Osteocyte (in vitro differentiated cells): ENCODE measurements at regions not wholly inside any gene's neighbourhood (a gene's known extent, or its start where the extent isn't known, plus 50 kb on each side); places are given as distances from the start of the nearest gene placed in this dataset.

ENCODE experiments used
- DNase-seq: peaks from one replicate; pipeline ENCODE4 v3.0.0; 2021; ENCODE audit warnings: mixed read lengths; ENCODE audit not compliant: unreplicated experiment; ENCODE audit errors: extremely low spot score
- H3K27ac Mint-ChIP-seq: one replicate; pipeline ENCODE4 v1.8.0; 2021; ENCODE audit warnings: mild to moderate bottlenecking, mixed read lengths; ENCODE audit not compliant: unreplicated experiment
- H3K27me3 Mint-ChIP-seq: one replicate; pipeline ENCODE4 v1.8.0; 2021; ENCODE audit warnings: mixed read lengths; ENCODE audit not compliant: unreplicated experiment
- H3K36me3 Mint-ChIP-seq: one replicate; pipeline ENCODE4 v1.8.0; 2021; ENCODE audit warnings: mixed read lengths; ENCODE audit not compliant: unreplicated experiment
- H3K4me1 Mint-ChIP-seq: one replicate; pipeline ENCODE4 v1.8.0; 2021; ENCODE audit warnings: mixed read lengths; ENCODE audit not compliant: unreplicated experiment
- H3K4me3 Mint-ChIP-seq: one replicate; pipeline ENCODE4 v1.8.0; 2021; ENCODE audit warnings: mild to moderate bottlenecking, moderate library complexity, mixed read lengths; ENCODE audit not compliant: unreplicated experiment
- H3K9me3 Mint-ChIP-seq: one replicate; pipeline ENCODE4 v1.8.0; 2021; ENCODE audit warnings: mixed read lengths; ENCODE audit not compliant: unreplicated experiment
- CTCF ChIP-seq: fragments of 200-600 bp; sonication (generic); IDR thresholded peaks from 2 replicates; pipeline ENCODE4 v1.5.0; 2021; ENCODE audit warnings: antibody characterized with exemption, mild to moderate bottlenecking, moderate library complexity

- H3K27ac Mint-ChIP-seq = no peak overlapping the region
- H3K36me3 Mint-ChIP-seq = no peaks in the 10 kb centered on the region
- peaks cover 5% of the 10 kb centered on the region for H3K4me1 Mint-ChIP-seq
- DNase-seq = no peak
- no peak for TF ChIP-seq CTCF
- H3K27me3 Mint-ChIP-seq = no peaks in the 10 kb centered on the region
- no peak overlapping the region for H3K4me3 Mint-ChIP-seq
- H3K9me3 Mint-ChIP-seq = no peaks in the 10 kb centered on the region
These were observed 149.0 kb upstream of the C1orf87 start for GRCh38 chr1:60222360-60223115.

- Mint-ChIP-seq H3K27ac (no peak overlapping the region), H3K27me3 (no peaks in the 10 kb centered on the region), H3K4me3 (no peak overlapping the region), H3K36me3 (peaks cover 3% of the 10 kb centered on the region), H3K9me3 (peaks cover 16% of the 10 kb centered on the region), H3K4me1 (no peaks in the 10 kb centered on the region)
- DNase-seq = no peak
- TF ChIP-seq CTCF = no peak
These were observed 139.7 kb upstream of the C1orf87 start for GRCh38 chr1:60213253-60213652.

GRCh38 chr1:60196026-60196425 lies 122.5 kb upstream of the C1orf87 start:
- no peaks in the 10 kb centered on the region for H3K4me1 Mint-ChIP-seq
- no peak for TF ChIP-seq CTCF
- no peak overlapping the region for H3K4me3 Mint-ChIP-seq
- DNase-seq = no peak
- H3K9me3 Mint-ChIP-seq = peaks cover 16% of the 10 kb centered on the region
- peaks cover 6% of the 10 kb centered on the region for H3K36me3 Mint-ChIP-seq
- H3K27me3 Mint-ChIP-seq = no peaks in the 10 kb centered on the region
- no peak overlapping the region for H3K27ac Mint-ChIP-seq

GRCh38 chr1:60185684-60186083 lies 112.1 kb upstream of the C1orf87 start:
- DNase-seq = no peak
- peaks cover 51% of the 10 kb centered on the region for H3K9me3 Mint-ChIP-seq
- H3K4me3 Mint-ChIP-seq = no peak overlapping the region
- H3K27ac Mint-ChIP-seq = no peak overlapping the region
- TF ChIP-seq CTCF = no peak
- no peaks in the 10 kb centered on the region for H3K27me3 Mint-ChIP-seq
- no peaks in the 10 kb centered on the region for H3K4me1 Mint-ChIP-seq
- peaks cover 10% of the 10 kb centered on the region for H3K36me3 Mint-ChIP-seq

GRCh38 chr1:60184521-60184920 lies 111.0 kb upstream of the C1orf87 start:
- Mint-ChIP-seq H3K27me3 (no peaks in the 10 kb centered on the region), H3K36me3 (peaks cover 10% of the 10 kb centered on the region), H3K9me3 (peaks cover 44% of the 10 kb centered on the region), H3K4me1 (no peaks in the 10 kb centered on the region), H3K4me3 (no peak overlapping the region), H3K27ac (no peak overlapping the region)
- DNase-seq = no peak
- no peak for TF ChIP-seq CTCF
